ENCODE measurements at regions not wholly inside any gene's neighbourhood (a gene's known extent, or its start where the extent isn't known, plus 50 kb on each side); places are given as distances from the start of the nearest gene placed in this dataset.

GRCh38 chr10:109178591-109178990 lies 744.7 kb downstream of the XPNPEP1 start:
- DNase-seq: no peak

- DNase-seq: no peak
These were observed 748.8 kb downstream of the XPNPEP1 start for GRCh38 chr10:109174526-109174925.

- no peak for DNase-seq
These were observed 749.4 kb downstream of the XPNPEP1 start for GRCh38 chr10:109173937-109174336.

GRCh38 chr10:109173121-109173520 lies 750.2 kb downstream of the XPNPEP1 start:
- DNase-seq: no peak

- DNase-seq: no peak
These were observed 756.4 kb downstream of the XPNPEP1 start for GRCh38 chr10:109166935-109167334.

GRCh38 chr10:109159351-109159750 lies 764.0 kb downstream of the XPNPEP1 start:
- no peak for DNase-seq

- no peak for DNase-seq
These were observed 766.9 kb downstream of the XPNPEP1 start for GRCh38 chr10:109156396-109156795.

GRCh38 chr10:109149666-109150350 lies 773.5 kb downstream of the XPNPEP1 start:
- DNase-seq: no peak

- DNase-seq: no peak
These were observed 795.9 kb downstream of the XPNPEP1 start for GRCh38 chr10:109127363-109127762.

GRCh38 chr10:109126541-109126940 lies 796.8 kb downstream of the XPNPEP1 start:
- DNase-seq: no peak

- no peak for DNase-seq
These were observed 797.3 kb downstream of the XPNPEP1 start for GRCh38 chr10:109126016-109126415.

GRCh38 chr10:109115179-109115578 lies 808.1 kb downstream of the XPNPEP1 start:
- DNase-seq: no peak

- no peak for DNase-seq
These were observed 808.7 kb downstream of the XPNPEP1 start for GRCh38 chr10:109114579-109114978.

- DNase-seq: no peak
These were observed 816.7 kb downstream of the XPNPEP1 start for GRCh38 chr10:109106604-109107003.

GRCh38 chr10:109105725-109106124 lies 817.6 kb downstream of the XPNPEP1 start:
- DNase-seq: no peak

- DNase-seq: no peak
These were observed 818.5 kb downstream of the XPNPEP1 start for GRCh38 chr10:109104806-109105205.

- DNase-seq: no peak
These were observed 820.0 kb downstream of the XPNPEP1 start for GRCh38 chr10:109103278-109103677.

GRCh38 chr10:109089779-109090178 lies 833.5 kb downstream of the XPNPEP1 start:
- DNase-seq: no peak

- DNase-seq: no peak
These were observed 851.8 kb downstream of the XPNPEP1 start for GRCh38 chr10:109071539-109071938.

- DNase-seq: no peak
These were observed 852.8 kb downstream of the XPNPEP1 start for GRCh38 chr10:109070492-109070891.

- DNase-seq: no peak
These were observed 856.3 kb downstream of the XPNPEP1 start for GRCh38 chr10:109067031-109067430.

GRCh38 chr10:109065821-109066220 lies 857.5 kb downstream of the XPNPEP1 start:
- no peak for DNase-seq

GRCh38 chr10:109062371-109062770 lies 860.9 kb downstream of the XPNPEP1 start:
- DNase-seq: no peak

- no peak for DNase-seq
These were observed 868.1 kb downstream of the XPNPEP1 start for GRCh38 chr10:109055243-109055642.

GRCh38 chr10:109047856-109048255 lies 875.5 kb downstream of the XPNPEP1 start:
- DNase-seq: no peak
